ENCODE measurements at regions not wholly inside any gene's neighbourhood (a gene's known extent, or its start where the extent isn't known, plus 50 kb on each side); places are given as distances from the start of the nearest gene placed in this dataset.

DNA sequence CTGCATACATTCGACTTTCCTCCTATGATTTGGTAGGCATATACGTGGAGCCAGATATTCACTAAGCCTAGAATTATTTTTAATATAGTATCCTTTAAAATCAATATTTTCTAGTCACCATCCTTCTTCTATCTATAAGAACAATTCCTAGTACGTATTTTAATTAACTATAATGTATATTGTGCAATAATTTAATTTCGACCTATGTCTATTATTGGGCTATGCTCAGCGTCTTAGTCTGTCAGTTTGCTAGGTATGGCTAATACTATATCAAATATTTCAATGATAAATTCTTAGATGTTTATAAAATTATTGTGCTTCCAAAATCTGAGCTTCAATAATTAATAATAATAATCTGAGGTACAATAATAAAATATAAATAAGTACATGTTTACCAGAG, 705.3 kb downstream of the PRELID2 start:
- no peak for ATAC-seq
- no peak for TF ChIP-seq RARB (CRISPR knock-in tag; IDR thresholded peaks at IDR 0.05)
- no peak for TF ChIP-seq ESRRG (CRISPR knock-in tag; IDR thresholded peaks at IDR 0.05)
- TF ChIP-seq GLIS3 (CRISPR knock-in tag; IDR thresholded peaks at IDR 0.05) = no peak
- no peak for TF ChIP-seq ZNF70 (CRISPR knock-in tag; IDR thresholded peaks at IDR 0.05)
- no peak for TF ChIP-seq TOX (CRISPR knock-in tag; IDR thresholded peaks at IDR 0.05; ENCODE audit: borderline replicate concordance)
- no peak for TF ChIP-seq PPARA (CRISPR knock-in tag; IDR thresholded peaks at IDR 0.05; ENCODE audit: borderline replicate concordance)
- no peak for TF ChIP-seq ZNF565 (CRISPR knock-in tag; conservative IDR thresholded peaks at IDR 0.05; ENCODE audit: low read depth)
- TF ChIP-seq ZC3H10 (CRISPR knock-in tag; IDR thresholded peaks at IDR 0.05) = no peak
- no peak for TF ChIP-seq POU6F1 (CRISPR knock-in tag; IDR thresholded peaks at IDR 0.05; ENCODE audit: borderline replicate concordance, low read depth)
- no peak for TF ChIP-seq TCF4 (CRISPR knock-in tag; IDR thresholded peaks at IDR 0.05; ENCODE audit: borderline replicate concordance)
- no peak for TF ChIP-seq ZNF8 (CRISPR knock-in tag; IDR thresholded peaks at IDR 0.05)
- no peak for TF ChIP-seq ZFP30 (CRISPR knock-in tag; IDR thresholded peaks at IDR 0.05)
- no peak for TF ChIP-seq CSDC2 (CRISPR knock-in tag; IDR thresholded peaks at IDR 0.05)
- no peak for TF ChIP-seq ISL1 (CRISPR knock-in tag; IDR thresholded peaks at IDR 0.05)
- TF ChIP-seq, protein P1, sequence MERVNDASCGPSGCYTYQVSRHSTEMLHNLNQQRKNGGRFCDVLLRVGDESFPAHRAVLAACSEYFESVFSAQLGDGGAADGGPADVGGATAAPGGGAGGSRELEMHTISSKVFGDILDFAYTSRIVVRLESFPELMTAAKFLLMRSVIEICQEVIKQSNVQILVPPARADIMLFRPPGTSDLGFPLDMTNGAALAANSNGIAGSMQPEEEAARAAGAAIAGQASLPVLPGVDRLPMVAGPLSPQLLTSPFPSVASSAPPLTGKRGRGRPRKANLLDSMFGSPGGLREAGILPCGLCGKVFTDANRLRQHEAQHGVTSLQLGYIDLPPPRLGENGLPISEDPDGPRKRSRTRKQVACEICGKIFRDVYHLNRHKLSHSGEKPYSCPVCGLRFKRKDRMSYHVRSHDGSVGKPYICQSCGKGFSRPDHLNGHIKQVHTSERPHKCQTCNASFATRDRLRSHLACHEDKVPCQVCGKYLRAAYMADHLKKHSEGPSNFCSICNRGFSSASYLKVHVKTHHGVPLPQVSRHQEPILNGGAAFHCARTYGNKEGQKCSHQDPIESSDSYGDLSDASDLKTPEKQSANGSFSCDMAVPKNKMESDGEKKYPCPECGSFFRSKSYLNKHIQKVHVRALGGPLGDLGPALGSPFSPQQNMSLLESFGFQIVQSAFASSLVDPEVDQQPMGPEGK (CRISPR knock-in tag; IDR thresholded peaks at IDR 0.05; ENCODE audit: borderline replicate concordance) = no peak

DNA sequence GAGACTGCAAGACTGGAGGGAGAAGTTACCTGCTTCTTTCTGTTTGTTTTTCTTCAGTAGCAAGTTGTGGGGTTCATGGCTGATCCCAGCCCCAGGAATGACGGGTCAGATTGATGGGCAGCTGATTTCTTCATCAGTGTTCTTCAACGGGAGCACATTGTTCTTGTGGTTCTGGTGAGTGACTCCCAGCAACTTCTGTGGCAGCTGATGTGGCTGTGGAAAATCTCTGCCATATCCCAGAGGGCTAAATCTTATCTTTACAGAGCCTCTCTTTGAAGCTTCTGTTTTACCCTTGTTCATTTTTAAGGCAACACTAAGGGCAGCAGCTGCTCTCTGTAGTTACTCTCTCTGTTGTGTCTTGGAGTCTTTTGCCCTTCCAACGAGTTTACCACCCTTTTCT, 710.3 kb downstream of the PRELID2 start:
- TF ChIP-seq ZFP30 (CRISPR knock-in tag; IDR thresholded peaks at IDR 0.05) = no peak
- no peak for TF ChIP-seq ZFP3 (CRISPR knock-in tag; IDR thresholded peaks at IDR 0.05)
- no peak for TF ChIP-seq TOX (CRISPR knock-in tag; IDR thresholded peaks at IDR 0.05; ENCODE audit: borderline replicate concordance)
- TF ChIP-seq, protein P2, sequence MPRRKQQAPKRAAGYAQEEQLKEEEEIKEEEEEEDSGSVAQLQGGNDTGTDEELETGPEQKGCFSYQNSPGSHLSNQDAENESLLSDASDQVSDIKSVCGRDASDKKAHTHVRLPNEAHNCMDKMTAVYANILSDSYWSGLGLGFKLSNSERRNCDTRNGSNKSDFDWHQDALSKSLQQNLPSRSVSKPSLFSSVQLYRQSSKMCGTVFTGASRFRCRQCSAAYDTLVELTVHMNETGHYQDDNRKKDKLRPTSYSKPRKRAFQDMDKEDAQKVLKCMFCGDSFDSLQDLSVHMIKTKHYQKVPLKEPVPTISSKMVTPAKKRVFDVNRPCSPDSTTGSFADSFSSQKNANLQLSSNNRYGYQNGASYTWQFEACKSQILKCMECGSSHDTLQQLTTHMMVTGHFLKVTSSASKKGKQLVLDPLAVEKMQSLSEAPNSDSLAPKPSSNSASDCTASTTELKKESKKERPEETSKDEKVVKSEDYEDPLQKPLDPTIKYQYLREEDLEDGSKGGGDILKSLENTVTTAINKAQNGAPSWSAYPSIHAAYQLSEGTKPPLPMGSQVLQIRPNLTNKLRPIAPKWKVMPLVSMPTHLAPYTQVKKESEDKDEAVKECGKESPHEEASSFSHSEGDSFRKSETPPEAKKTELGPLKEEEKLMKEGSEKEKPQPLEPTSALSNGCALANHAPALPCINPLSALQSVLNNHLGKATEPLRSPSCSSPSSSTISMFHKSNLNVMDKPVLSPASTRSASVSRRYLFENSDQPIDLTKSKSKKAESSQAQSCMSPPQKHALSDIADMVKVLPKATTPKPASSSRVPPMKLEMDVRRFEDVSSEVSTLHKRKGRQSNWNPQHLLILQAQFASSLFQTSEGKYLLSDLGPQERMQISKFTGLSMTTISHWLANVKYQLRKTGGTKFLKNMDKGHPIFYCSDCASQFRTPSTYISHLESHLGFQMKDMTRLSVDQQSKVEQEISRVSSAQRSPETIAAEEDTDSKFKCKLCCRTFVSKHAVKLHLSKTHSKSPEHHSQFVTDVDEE (CRISPR knock-in tag; IDR thresholded peaks at IDR 0.05) = no peak
- TF ChIP-seq RARB (CRISPR knock-in tag; IDR thresholded peaks at IDR 0.05) = no peak
- no peak for TF ChIP-seq ZNF8 (CRISPR knock-in tag; IDR thresholded peaks at IDR 0.05)
- TF ChIP-seq BACH2 (CRISPR knock-in tag; IDR thresholded peaks at IDR 0.05; ENCODE audit: borderline replicate concordance) = no peak
- TF ChIP-seq, protein P1 (CRISPR knock-in tag; IDR thresholded peaks at IDR 0.05; ENCODE audit: borderline replicate concordance) = no peak
- TF ChIP-seq GLIS3 (CRISPR knock-in tag; IDR thresholded peaks at IDR 0.05) = no peak
- no peak for ATAC-seq

DNA sequence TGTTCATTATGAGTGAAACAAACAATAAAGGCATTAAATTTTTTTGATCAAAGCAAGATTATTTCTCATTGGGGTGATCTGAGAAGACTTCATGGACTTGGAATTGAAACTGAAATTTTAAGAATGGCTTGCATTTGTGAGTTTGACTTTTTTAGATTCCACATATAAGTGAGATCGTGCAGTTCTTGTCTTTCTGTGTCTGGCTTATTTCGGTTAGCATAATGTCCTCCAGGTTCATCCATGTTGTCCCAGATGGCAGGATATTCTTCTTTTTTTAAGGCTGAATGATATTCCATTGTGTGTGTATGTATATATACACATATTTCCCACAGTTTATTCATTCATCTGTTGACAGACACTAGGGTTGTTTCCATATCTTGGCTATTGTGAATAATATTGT, 716.5 kb downstream of the PRELID2 start:
- no peak for ATAC-seq
- TF ChIP-seq ESRRG (CRISPR knock-in tag; IDR thresholded peaks at IDR 0.05) (no peak), ARNTL (CRISPR knock-in tag; IDR thresholded peaks at IDR 0.05; ENCODE audit: borderline replicate concordance, low read depth) (no peak), BACH2 (CRISPR knock-in tag; IDR thresholded peaks at IDR 0.05; ENCODE audit: borderline replicate concordance) (no peak), SNAI2 (CRISPR knock-in tag; IDR thresholded peaks at IDR 0.05) (no peak), ZNF70 (CRISPR knock-in tag; IDR thresholded peaks at IDR 0.05) (no peak), RARB (CRISPR knock-in tag; IDR thresholded peaks at IDR 0.05) (no peak), POU6F1 (CRISPR knock-in tag; IDR thresholded peaks at IDR 0.05; ENCODE audit: borderline replicate concordance, low read depth) (no peak), ZNF8 (CRISPR knock-in tag; IDR thresholded peaks at IDR 0.05) (no peak)
- TF ChIP-seq, protein P3, sequence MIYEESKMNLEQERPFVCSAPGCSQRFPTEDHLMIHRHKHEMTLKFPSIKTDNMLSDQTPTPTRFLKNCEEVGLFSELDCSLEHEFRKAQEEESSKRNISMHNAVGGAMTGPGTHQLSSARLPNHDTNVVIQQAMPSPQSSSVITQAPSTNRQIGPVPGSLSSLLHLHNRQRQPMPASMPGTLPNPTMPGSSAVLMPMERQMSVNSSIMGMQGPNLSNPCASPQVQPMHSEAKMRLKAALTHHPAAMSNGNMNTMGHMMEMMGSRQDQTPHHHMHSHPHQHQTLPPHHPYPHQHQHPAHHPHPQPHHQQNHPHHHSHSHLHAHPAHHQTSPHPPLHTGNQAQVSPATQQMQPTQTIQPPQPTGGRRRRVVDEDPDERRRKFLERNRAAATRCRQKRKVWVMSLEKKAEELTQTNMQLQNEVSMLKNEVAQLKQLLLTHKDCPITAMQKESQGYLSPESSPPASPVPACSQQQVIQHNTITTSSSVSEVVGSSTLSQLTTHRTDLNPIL (CRISPR knock-in tag; IDR thresholded peaks at IDR 0.05; ENCODE audit: low read depth) = no peak
- TF ChIP-seq, protein P2 (CRISPR knock-in tag; IDR thresholded peaks at IDR 0.05) = no peak
- TF ChIP-seq, protein P1 (CRISPR knock-in tag; IDR thresholded peaks at IDR 0.05; ENCODE audit: borderline replicate concordance) = no peak
